ENCODE measurements at regions not wholly inside any gene's neighbourhood (a gene's known extent, or its start where the extent isn't known, plus 50 kb on each side); places are given as distances from the start of the nearest gene placed in this dataset.
"Not testable (repeated sequence)": the region's sequence is repeated elsewhere in the genome, so short reads cannot be mapped to it uniquely, and the experiment has no call there.

DNA sequence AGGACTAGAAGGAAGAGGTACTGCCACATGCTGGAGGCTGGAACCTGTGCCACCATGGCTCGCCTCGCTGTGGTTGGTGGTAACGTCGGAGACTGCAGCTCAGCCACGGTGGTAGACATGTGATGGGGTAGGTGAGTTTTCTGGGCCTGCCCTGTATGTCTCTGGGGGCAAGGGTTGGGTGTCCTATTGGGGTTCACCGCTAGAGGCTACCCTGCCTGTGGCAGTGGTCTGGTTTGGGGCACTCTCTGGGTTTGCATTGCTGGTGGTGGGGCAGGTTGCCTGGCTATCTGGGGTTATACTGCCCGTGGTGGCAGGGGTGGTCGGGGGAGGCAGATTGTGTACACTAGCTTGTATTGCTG lies 79.3 kb upstream of the KCNJ18 start:
- H3K4me3 ChIP-seq (ENCODE audit: low read length) = no peak overlapping the region
- no peak for TF ChIP-seq ZNF274 (IDR thresholded peaks at IDR 0.05; ENCODE audit: low read depth, low read length)

DNA sequence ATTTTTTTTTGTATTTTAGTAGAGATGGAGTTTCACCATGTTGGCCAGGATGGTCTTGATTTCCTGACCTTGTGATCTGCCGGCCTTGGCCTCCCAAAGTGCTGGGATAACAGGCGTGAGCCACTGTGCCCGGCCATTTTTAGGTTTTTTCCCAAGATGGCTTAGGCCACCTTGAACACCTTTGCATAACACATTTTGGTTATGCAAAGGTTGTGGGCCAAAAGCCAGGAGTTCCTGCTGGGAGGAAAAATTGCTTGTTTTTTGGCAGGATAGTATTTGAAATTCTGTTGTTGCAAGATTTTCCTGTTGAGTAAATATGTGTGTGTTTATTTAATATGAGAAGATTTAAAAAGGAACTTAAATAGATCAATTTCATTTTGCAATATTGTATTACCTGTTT lies 65.3 kb upstream of the KCNJ18 start:
- not testable (repeated sequence) for H3K4me3 ChIP-seq (ENCODE audit: low read length)
